ENCODE measurements at regions not wholly inside any gene's neighbourhood (a gene's known extent, or its start where the extent isn't known, plus 50 kb on each side); places are given as distances from the start of the nearest gene placed in this dataset.

GRCh38 chr1:219325368-219325742 is 151.7 kb downstream of the LYPLAL1 start:
- Histone ChIP-seq H2AFZ (ENCODE audit: low read depth, low read length, poor library complexity, severe bottlenecking) (no peak overlapping the region), H3K36me3 (ENCODE audit: control insufficient read depth in 1 of 2, insufficient read depth in 2 of 2, low read length in 2 of 2) (no peaks in the 10 kb centered on the region), H3K4me2 (ENCODE audit: low read length) (peak overlapping the region; percentile 55), H3K4me3 (replicated peaks in 1 of 2; ENCODE audit: low read depth in 1 of 2, low read length in 2 of 2) (no peak overlapping the region), H3K4me1 (ENCODE audit: control insufficient read depth in 1 of 2, insufficient read depth in 2 of 2, low read length in 2 of 2) (peaks cover 13 to 29% of the 10 kb centered on the region in 2 experiments; a peak in 3 of 4 replicates), H3K9me3 (ENCODE audit: control insufficient read depth in 1 of 2, insufficient read depth in 1 of 2, low read depth in 1 of 2, low read length in 2 of 2) (no peaks in the 10 kb centered on the region), H3K9ac (ENCODE audit: low read length) (no peak overlapping the region), H3K79me2 (ENCODE audit: insufficient read depth, low read length) (no peaks in the 10 kb centered on the region), H3K9me2 (ENCODE audit: insufficient read depth) (no peaks in the 10 kb centered on the region), H3K27me3 (ENCODE audit: insufficient read depth, low read length) (no peaks in the 10 kb centered on the region), H3K27ac (ENCODE audit: low read depth, low read length) (no peak overlapping the region), H4K20me1 (ENCODE audit: insufficient read depth) (no peaks in the 10 kb centered on the region)
- ChIA-PET CTCF (no interaction called here), RAD21 (ENCODE audit: low non-redundant PET in 1 of 2, low total read pairs in 2 of 2, uncharacterized antibody in 2 of 2, unreplicated experiment in 2 of 2) (no interaction called here), POLR2A (no interaction called here)
- TF ChIP-seq JUND (IDR thresholded peaks at IDR 0.05) (no peak), SIN3A (IDR thresholded peaks at IDR 0.05; ENCODE audit: low read depth) (0 out of 2 replicates have a peak, but pooled peaks have one; percentile 3), CBX3 (IDR thresholded peaks at IDR 0.05; ENCODE audit: low read depth) (no peak), ZNF274 (IDR thresholded peaks at IDR 0.05; ENCODE audit: low read depth, low read length) (no peak), ELF1 (IDR thresholded peaks at IDR 0.05; ENCODE audit: borderline replicate concordance, low read depth) (no peak), FOSL1 (IDR thresholded peaks at IDR 0.05; ENCODE audit: low read depth) (no peak)
- TF ChIP-seq, protein P1, sequence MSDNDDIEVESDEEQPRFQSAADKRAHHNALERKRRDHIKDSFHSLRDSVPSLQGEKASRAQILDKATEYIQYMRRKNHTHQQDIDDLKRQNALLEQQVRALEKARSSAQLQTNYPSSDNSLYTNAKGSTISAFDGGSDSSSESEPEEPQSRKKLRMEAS (IDR thresholded peaks at IDR 0.05), result no peak
- TF ChIP-seq, protein P2, sequence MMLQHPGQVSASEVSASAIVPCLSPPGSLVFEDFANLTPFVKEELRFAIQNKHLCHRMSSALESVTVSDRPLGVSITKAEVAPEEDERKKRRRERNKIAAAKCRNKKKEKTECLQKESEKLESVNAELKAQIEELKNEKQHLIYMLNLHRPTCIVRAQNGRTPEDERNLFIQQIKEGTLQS (IDR thresholded peaks at IDR 0.05), result no peak
- ATAC-seq (peak; percentile 21; the same call in 1 of the 2 replicates), DNase-seq (ENCODE audit: low read depth, low spot score) (no peak)
- intact Hi-C loops (cut with micrococcal nuclease), result no loop called here
- no TSS peak for BruUV-seq (replicated peaks)

DNA sequence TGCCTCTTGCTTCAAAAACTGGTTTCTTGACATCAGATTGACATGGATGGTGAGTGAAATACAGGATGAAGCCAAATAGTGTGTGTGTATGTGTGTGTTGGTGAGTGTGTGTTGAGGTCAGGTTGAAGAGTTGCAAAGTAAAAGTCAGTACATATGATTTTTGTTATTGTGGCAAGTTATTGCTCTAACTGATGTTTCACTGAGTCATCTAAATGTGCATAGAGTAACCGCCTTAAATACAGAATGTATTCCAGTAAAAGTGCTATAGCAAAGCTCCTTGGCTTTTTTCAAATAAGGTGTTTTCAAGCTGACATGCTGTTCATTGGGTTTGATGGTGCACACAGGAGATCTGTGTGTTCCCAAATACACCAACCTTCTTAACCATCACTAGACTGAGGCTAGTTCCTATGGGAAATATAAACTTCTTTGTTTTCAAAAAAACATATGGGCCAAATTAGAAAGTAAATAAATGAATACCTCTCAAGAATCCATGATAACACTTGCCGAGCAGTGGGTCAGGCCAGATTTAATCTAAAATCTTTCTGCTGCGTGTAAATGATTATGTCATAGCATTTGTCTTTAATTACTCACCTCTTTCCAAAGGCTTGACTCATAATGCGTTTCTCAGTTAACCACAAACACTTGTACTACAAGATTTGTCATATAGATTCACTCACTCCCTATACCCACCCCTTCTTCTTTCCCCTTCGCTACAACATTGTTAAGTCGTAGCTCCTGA is 151.1 kb downstream of the LYPLAL1 start:
- Histone ChIP-seq H3K9ac (ENCODE audit: low read length) (no peak overlapping the region), H3K27me3 (ENCODE audit: insufficient read depth, low read length) (no peaks in the 10 kb centered on the region)
- peak; percentile 87 for ATAC-seq
- TF ChIP-seq SRF (IDR thresholded peaks at IDR 0.05; ENCODE audit: low read depth) (peak; percentile 54; the same call in 1 of the 2 replicates), ZNF274 (IDR thresholded peaks at IDR 0.05; ENCODE audit: low read depth, low read length) (no peak), SIN3A (IDR thresholded peaks at IDR 0.05; ENCODE audit: low read depth) (0 out of 2 replicates have a peak, but pooled peaks have one; percentile 15), ELF1 (IDR thresholded peaks at IDR 0.05; ENCODE audit: borderline replicate concordance, low read depth) (no peak), JUND (IDR thresholded peaks at IDR 0.05) (peak; percentile 81), EGR1 (IDR thresholded peaks at IDR 0.05; ENCODE audit: low read depth) (no peak), RAD21 (IDR thresholded peaks at IDR 0.05; ENCODE audit: low read depth) (no peak), POLR2AphosphoS5 (IDR thresholded peaks at IDR 0.05; ENCODE audit: low read depth, low read length) (no peak), ZFX (IDR thresholded peaks at IDR 0.05) (no peak), CEBPB (IDR thresholded peaks at IDR 0.05; ENCODE audit: low read depth) (peak; percentile 71), CBX3 (IDR thresholded peaks at IDR 0.05; ENCODE audit: low read depth) (peak; percentile 53; the same call in 1 of the 2 replicates), FOSL1 (IDR thresholded peaks at IDR 0.05; ENCODE audit: low read depth) (peak; percentile 89), POLR2A (IDR thresholded peaks at IDR 0.05; ENCODE audit: borderline replicate concordance, extremely low read depth, insufficient read depth, insufficient read length) (no peak)
- TF ChIP-seq, protein P2 (IDR thresholded peaks at IDR 0.05), result peak; percentile 40; the same call in 1 of the 2 replicates
- TF ChIP-seq, protein P1 (IDR thresholded peaks at IDR 0.05), result no peak
- TF ChIP-seq, protein P3, sequence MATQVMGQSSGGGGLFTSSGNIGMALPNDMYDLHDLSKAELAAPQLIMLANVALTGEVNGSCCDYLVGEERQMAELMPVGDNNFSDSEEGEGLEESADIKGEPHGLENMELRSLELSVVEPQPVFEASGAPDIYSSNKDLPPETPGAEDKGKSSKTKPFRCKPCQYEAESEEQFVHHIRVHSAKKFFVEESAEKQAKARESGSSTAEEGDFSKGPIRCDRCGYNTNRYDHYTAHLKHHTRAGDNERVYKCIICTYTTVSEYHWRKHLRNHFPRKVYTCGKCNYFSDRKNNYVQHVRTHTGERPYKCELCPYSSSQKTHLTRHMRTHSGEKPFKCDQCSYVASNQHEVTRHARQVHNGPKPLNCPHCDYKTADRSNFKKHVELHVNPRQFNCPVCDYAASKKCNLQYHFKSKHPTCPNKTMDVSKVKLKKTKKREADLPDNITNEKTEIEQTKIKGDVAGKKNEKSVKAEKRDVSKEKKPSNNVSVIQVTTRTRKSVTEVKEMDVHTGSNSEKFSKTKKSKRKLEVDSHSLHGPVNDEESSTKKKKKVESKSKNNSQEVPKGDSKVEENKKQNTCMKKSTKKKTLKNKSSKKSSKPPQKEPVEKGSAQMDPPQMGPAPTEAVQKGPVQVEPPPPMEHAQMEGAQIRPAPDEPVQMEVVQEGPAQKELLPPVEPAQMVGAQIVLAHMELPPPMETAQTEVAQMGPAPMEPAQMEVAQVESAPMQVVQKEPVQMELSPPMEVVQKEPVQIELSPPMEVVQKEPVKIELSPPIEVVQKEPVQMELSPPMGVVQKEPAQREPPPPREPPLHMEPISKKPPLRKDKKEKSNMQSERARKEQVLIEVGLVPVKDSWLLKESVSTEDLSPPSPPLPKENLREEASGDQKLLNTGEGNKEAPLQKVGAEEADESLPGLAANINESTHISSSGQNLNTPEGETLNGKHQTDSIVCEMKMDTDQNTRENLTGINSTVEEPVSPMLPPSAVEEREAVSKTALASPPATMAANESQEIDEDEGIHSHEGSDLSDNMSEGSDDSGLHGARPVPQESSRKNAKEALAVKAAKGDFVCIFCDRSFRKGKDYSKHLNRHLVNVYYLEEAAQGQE (IDR thresholded peaks at IDR 0.05; ENCODE audit: low read depth), result no peak

More for the DNA sequence above, 151.1 kb downstream of the LYPLAL1 start:
- Histone ChIP-seq H3K9me2 (ENCODE audit: insufficient read depth) (no peaks in the 10 kb centered on the region), H3K9me3 (ENCODE audit: control insufficient read depth in 1 of 2, insufficient read depth in 1 of 2, low read depth in 1 of 2, low read length in 2 of 2) (no peaks in the 10 kb centered on the region), H3K4me2 (ENCODE audit: low read length) (peak overlapping the region; percentile 55), H3K4me3 (replicated peaks in 1 of 2; ENCODE audit: low read depth in 1 of 2, low read length in 2 of 2) (no peak overlapping the region), H3K36me3 (ENCODE audit: control insufficient read depth in 1 of 2, insufficient read depth in 2 of 2, low read length in 2 of 2) (no peaks in the 10 kb centered on the region), H4K20me1 (ENCODE audit: insufficient read depth) (no peaks in the 10 kb centered on the region), H3K27ac (ENCODE audit: low read depth, low read length) (no peak overlapping the region), H3K79me2 (ENCODE audit: insufficient read depth, low read length) (no peaks in the 10 kb centered on the region), H2AFZ (ENCODE audit: low read depth, low read length, poor library complexity, severe bottlenecking) (no peak overlapping the region), H3K4me1 (ENCODE audit: control insufficient read depth in 1 of 2, insufficient read depth in 2 of 2, low read length in 2 of 2) (peaks cover 13 to 29% of the 10 kb centered on the region in 2 experiments; a peak in 3 of 4 replicates)
- ChIA-PET CTCF (no interaction called here), POLR2A (no interaction called here), RAD21 (ENCODE audit: low non-redundant PET in 1 of 2, low total read pairs in 2 of 2, uncharacterized antibody in 2 of 2, unreplicated experiment in 2 of 2) (no interaction called here)
- no TSS peak for BruUV-seq (replicated peaks)
- intact Hi-C loops (cut with micrococcal nuclease), result no loop called here
- DNase-seq (ENCODE audit: low read depth, low spot score), result peak; percentile 61

Measured in HCT116 (cell line).